ENCODE measurements at regions not wholly inside any gene's neighbourhood (a gene's known extent, or its start where the extent isn't known, plus 50 kb on each side); places are given as distances from the start of the nearest gene placed in this dataset.
"Not testable (repeated sequence)": the region's sequence is repeated elsewhere in the genome, so short reads cannot be mapped to it uniquely, and the experiment has no call there.

DNA sequence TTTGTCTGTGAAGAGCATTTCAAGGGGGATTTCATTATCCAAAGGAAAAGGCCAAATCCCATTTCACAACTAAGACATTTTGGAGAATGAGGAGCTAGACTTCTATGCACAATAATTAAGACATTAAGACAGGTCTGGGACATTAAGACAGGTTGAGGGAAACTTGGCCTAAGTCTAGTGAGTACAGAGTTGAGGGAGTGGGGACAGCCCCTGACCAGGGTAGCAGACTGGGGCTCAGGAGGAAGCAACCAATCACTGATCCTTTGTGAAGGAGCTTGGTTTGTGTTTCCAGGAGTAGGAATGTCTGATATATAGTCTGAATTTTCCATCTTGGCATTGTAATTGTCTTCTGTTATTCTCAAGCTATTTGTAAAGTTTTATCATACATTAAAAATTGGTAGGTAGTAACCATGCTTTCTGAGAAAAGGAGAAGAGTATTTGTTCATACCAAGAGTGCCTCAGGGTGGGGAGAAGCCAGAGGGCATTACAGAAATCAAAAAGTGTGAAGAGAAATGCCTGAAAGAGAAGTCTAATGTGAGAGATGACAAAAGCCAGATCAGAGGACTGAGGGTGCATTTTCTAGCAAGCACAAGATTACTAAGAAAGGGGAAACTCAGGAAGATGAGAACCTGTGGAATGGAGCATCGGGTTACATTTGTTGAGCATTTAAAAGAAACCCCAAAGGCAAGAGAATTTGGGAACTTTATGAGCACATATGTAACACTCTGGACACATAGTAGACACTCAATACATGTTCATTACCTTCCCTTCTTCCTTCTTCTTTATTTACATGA lies 189.3 kb upstream of the PIK3R1 start:
- DNase-seq (ENCODE audit: low read depth) = no peak

DNA sequence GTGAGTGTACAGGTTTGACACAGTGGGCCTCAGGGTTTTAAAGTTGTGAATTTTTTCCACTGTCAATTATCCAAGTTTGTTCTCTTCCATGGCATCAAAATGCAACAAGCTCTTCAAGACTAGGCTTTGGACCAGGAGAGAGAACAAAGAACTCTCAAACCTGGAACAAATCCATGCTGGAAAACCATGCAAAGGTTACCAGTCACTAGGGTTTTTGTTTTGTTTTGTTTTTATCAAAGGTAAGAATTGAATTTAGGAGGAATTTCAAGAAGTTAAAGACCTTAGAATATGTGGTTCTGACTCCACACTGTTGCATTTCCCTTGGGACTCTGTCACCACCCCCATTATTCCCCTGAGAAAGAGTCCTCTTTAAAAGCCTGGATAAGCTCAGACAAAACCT lies 191.1 kb upstream of the PIK3R1 start:
- DNase-seq (ENCODE audit: low read depth) = no peak

DNA sequence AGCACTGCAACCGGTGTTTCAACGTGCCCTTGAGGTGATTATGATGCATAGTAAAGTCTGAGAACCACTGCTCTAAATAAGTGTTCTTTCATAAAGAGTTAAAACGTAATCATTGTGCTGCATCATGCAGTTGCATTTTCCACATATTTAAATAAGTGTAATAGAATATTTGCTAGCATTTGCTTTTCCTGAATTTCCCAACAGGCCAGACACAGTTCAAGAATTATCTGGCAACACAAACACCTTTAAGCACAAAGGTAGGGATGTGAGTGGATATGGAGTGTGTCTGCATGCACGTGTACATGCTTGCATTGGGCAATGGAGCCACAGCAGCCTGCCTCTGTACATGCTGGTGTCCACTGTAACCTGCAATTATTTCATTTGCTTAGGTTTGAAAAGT lies 193.6 kb upstream of the PIK3R1 start:
- DNase-seq (ENCODE audit: low read depth) = no peak

DNA sequence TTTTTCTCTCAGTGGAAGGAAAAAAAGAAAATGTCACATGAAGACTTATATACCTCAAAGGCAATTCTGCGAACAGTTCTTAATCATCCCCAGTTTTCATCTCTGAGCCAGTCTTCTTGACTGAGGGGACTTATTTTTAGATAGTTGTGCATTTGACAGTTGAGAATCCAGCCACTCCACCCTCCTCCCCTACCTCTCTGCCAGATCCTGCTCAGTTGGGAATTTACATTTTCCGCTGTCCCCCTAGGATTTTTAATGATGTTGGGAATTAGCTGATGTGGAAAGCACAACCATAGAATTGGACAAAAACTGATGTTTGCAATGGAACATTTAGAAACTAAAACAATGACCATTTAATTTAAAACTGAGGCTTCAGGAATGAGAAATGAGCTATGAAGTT lies 194.3 kb upstream of the PIK3R1 start:
- DNase-seq (ENCODE audit: low read depth) = no peak

DNA sequence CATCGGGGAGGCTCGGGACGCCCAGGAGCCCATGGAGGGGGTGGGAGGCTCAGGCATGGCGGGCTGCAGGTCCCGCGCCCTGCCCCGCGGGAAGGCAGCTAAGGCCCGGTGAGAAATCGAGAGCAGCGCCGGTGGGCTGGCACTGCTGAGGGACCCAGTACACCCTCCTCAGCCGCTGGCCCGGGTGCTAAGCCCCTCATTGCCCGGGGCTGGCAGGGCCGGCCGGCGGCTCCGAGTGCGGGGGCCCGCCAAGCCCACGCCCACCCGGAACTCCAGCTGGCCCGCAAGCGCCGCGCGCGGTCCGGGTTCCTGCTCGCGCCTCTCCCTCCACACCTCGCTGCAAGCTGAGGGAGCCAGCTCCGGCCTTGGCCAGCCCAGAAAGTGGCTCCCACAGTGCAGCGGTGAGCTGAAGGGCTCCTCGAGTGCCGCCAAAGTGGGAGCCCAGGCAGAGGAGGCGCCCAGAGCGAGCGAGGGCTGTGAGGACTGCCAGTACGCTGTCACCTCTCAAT lies 195.0 kb upstream of the PIK3R1 start:
- DNase-seq (ENCODE audit: low read depth) = not testable (repeated sequence)

DNA sequence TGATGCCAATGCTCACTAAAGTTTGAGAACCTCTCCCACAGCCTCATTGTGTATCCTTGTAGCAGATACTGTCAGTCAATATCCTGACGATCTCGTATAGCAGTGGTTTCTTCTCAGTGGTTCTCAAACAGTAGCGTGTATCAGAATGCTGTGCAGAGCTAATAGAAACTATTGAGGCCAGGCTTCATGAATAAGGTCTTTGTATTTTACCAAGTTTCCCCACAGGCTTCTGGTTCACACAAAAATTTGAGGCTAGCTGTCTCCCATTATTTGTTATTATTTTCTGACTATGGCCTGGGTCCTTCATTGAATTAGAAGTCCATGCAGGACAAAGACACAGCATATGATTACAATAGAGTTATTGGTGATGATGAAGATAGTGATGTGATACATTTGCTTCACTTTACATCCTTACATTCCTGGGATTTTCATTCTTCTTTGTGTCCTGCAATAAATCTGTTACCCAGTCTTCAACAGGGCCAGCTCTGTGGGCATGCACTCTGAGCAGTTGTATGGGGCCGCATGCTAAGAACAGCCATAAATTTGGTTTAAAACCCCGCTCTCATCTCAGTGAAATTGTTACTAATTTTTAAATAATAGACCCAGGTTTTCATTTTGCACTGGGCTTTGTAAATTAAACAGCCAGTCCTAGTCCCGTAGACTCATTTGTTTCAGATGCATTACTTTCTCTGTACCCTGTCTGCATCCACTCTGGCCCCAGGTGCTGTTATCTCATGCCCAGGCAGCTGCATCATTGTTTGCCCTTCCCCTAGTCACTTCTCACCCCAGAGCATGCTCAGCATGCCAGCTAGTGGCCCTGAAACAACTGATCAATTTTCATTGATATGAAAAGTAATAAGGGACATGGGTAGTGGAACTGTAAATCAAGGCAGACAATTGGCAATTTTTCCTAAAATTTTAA lies 199.9 kb upstream of the PIK3R1 start:
- DNase-seq (ENCODE audit: low read depth) = no peak

DNA sequence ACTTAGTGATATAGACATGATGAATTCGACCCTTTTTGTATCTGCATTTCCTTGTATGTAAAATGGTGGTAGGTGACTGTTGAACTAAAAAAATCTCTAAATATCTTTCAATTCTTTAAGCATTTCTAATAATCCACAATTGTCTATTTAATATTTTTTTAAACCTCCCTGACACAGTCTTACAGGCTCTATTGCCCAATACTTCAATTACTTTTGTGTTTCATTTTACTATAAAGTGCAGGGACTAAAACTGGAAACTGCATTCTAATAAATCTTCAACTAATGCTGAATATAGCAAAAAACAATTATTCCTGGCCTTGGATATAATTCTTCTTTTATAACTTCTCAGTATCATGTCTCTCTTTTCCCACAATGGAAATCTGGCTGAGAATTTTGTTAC lies 202.7 kb upstream of the PIK3R1 start:
- DNase-seq (ENCODE audit: low read depth) = no peak

DNA sequence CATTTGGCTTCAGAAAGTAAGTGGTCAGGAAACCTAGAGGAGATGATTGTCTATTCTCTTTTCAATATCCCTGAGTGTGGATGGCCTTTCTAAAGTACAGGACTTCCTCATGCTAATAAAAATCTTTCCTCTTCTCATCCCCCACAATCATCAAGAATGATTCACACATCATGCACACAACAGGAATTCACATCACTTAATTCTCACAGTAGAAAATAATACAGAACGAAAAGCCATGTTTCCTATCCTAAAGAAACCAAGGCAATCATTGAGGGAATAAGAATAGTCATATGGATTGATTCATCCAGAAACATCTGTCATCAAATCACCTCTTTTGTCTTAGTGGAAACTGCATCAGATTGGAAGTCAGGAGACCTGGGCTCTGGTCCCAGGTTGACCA lies 203.1 kb upstream of the PIK3R1 start:
- no peak for DNase-seq (ENCODE audit: low read depth)

DNA sequence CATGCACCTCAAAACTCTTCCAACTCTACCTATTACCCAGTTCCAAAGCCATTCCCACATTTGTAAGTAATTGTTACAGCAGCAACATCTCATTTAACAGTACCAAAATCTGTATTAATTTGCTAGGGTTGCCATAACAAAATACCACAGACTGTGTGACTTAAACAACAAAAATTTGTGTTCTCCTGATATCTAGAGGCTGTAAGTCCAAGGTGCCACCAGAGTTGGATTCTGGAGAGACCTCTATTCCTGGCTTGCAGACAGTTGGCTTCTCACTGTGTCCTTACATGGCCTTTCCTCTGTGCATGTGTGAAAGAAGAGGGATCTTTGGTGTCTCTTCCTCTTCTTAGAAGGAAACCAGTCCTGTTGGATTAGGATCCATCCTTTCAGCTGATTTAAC lies 203.8 kb upstream of the PIK3R1 start:
- DNase-seq (ENCODE audit: low read depth) = no peak

DNA sequence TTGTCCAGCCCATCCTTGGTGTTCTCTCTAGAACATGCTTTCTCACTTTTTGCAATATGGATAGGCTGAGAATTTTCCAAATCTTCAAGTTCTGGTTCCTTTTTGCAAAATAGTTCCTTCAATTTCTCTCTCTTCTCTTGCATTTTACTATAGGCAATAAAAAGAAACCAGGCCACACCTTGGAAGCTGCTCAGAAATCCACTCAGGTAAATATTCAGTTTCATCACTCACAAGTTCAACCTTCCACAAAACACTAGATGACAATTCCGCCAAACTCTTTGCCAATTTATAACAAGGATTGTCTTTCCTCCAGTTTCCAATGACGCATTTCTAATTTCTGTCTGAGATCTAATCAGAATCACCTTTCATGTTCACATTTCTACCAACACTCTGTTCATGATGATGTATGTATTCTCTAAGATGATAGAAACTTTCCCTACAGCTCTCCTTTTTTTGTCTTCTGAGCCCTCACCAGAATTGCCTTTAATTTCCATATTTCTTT lies 204.2 kb upstream of the PIK3R1 start:
- no peak for DNase-seq (ENCODE audit: low read depth)

DNA sequence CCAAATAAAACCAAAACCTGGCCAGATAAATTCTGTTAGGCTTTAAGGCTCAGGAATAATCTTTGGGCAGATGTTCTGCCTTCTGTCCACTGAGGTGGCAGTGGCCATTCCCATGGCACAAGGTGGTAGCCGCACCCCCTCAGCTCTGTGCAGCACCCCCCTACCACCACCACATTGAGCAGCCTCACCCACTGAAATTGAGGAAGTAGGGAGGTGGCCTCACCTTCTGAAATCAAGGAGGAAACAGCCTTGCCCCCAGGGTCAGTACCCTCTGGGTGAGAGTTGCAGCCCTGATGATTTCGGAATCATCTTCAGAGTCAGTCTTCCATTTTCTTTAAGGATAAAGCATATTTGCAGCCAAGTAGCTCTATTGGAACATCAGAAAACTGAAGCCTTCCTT lies 204.8 kb upstream of the PIK3R1 start:
- DNase-seq (ENCODE audit: low read depth) = no peak

DNA sequence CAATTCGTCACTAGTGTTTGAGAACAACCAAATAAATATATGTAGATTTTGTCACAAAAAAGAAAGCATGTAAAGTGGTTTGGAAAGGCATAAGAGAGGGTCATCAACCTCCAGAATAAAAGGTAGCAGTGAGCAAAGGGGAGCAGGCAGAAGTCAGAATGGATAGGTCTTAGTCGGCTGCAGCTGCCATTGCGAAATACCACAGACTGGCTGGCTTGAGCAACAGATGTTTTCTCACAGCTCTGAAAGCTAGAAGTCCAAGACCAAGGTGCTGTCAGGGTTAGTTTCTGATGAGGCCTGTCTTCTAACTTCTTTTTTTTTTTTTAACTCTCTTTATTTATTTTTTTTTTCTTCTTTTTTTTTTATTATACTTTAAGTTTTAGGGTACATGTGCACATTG lies 208.1 kb upstream of the PIK3R1 start:
- DNase-seq (ENCODE audit: low read depth) = peak; percentile 80

DNA sequence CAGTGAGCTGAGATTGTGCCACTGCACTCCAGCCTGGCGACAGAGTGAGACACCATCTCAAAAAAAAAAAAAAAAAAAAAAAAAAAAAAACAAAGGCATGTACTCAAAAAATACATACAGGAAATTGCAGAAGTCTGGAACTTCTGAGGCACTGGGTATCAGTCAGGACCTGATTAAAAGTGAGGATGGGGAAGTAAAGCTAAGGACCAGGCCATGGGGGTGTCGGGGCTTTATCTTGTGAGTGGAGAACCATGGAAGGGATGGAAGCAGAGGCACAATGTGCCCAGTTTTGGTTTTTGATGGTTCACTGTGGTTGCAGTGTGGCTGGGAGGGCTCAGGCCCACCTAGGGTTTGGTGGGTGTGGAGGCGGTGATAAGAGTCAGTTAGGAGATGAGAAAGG lies 212.7 kb upstream of the PIK3R1 start:
- DNase-seq (ENCODE audit: low read depth) = no peak

DNA sequence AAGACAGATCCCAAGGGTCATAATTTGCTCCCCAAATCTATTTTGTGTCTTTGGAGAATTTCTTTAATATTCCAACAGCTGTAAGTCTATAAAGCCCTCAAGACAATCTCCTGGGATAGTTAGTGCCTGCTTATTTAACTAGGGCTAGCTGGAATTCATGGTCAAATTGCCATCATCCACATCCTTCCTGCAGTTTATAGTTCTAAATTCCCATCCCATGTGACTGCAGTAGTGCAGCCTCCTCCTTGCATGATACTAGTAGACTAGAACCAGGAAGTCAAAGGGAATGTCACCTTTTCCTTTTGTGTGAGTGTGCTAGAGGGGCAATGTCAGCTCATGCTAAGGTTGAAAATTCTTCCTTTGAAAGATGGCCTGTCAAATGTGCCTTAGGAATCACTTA lies 214.8 kb upstream of the PIK3R1 start:
- no peak for DNase-seq (ENCODE audit: low read depth)

DNA sequence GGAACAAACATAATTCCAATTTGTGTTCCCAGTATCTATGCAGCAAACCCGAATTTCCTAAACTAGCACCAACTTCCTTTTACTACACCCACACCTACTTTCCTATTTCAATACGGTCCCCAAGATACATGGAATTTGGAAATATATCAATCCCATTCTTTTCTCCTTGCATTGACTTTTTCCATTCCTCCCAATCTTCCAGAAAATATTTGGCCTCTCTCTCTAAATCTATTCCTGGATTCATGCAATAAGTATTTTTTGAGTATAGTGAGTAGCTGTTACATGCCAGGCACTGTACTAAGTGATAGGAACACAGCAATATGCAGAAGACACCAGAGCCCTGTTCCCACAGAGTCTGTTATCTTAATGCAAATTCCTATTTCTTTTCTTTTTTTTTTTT lies 216.2 kb upstream of the PIK3R1 start:
- no peak for DNase-seq (ENCODE audit: low read depth)

DNA sequence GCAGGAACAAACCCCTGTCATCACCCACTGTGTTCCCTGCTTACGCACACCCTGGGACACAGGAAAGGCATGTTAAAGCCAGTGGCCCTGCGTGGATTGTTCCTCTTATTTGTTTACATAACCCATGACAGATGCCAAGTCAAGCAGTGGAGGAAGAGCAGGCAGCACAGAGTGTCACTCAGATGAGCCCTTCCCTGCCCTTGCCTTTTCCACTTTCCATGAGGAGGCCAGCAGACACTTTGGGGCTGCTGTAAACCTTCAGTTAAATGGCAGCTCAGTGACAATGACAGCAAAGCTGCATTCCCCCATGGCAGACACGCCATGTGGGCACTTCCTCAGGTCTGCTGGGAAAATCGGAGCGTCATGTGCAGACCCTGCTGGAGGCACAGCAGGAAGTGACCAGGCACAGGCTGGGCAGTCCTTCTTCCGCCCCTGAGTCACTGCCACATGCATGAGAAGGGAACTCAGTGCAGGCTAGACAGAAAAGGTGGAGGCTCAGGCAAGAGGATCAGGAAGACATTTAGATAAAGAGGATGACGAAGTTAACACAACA lies 216.8 kb upstream of the PIK3R1 start:
- peak; percentile 71 for DNase-seq (ENCODE audit: low read depth)

DNA sequence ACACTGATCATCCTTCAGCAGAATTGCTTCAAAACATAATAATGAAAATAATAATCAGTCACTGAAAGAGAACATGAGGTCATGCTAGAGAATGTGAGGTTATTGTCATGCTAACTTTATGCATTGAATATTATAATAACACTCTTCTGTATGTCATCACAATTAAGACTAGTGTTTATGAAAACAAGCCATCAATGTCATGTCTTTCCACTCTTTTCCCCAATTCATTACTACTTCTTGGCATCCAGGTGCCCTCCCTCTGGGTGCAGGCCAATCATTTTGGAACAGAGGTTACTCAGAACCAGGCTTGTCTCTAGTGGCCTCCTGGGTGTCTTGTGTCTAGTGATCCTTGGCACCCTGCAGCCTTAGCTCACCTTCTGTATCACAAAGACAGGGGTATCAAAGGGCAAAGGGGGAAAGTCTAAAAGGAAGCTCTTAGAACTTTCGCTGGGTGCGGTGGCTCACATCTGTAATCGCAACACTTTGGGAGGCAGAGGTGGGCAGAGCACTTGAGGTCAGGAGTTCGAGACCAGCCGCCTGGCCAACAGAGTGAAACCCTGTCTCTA lies 217.6 kb upstream of the PIK3R1 start:
- DNase-seq (ENCODE audit: low read depth) = no peak

DNA sequence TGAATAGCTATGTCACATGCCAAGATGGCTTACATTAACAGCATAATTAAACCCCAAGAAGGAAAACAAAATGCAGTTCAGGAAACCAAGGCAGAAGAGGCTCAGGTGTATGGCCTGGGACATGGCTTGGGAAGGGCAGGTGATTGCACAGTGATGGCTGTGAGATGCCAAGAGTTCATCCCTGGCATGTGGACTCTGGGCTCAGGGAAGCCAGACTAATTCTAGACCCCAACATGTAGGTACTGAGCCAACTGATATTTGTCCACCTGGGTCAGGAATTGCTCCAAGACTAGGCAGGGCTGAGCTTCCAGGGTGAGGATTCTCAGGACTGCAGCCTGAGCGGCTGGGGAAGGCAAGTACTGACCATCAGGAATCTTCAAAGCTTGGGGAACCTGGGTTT lies 218.4 kb upstream of the PIK3R1 start:
- no peak for DNase-seq (ENCODE audit: low read depth)

DNA sequence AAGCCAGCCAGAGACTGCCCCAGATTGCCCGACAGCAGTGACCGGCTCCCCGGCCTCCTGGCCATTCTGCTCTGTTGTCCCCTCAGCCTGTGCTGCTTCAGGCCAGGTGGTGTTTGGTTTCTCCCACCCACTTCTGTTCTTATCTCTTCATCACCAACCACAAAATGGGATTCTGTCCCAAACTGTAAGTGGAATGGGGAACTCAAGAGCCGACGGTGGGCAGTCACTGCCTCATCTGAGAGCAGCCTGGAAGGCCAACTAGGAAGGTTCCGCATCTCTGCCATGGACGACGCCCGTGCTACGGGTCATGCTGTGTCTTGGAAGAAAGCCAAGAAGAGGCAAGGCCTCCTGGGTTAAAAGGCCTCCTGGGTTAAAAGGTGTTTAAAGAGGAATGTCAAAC lies 219.0 kb upstream of the PIK3R1 start:
- DNase-seq (ENCODE audit: low read depth) = no peak

DNA sequence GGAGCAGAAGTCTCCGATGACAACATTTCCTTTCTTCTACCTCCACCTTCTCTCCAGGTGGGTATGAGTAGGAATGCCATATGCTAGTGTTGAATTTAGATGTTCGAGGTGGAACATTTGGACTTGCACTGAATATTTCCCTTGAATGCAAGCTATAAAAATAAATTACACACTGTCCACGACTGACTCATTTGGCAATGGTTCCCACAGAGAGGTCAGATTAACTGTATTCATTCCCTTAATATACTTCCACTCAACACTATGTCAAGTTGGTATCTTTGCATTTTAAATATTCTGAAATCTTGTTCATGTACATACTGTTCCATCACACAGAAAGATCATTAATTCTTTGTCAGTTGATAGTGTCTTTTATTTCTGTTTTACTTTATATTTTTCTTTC lies 222.6 kb upstream of the PIK3R1 start:
- DNase-seq (ENCODE audit: low read depth) = no peak

DNA sequence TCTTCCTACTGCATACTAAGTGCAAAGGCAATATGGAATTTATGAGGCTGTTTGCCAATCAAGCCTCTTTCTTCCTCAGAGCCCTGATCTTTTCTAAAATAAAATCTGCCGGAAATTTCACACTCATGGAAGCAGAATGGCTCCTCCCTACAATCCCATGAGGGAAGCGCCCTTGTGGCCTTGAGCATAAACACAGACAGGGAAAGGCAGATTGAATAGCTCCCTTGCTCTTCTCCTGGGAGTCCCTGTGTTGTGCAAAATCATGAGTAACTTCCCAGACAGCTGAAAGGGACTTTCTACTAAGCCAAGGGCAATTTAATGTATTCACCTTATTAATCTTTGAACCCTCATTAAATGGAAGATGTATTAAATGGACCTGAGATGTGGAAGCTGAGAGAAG lies 226.1 kb upstream of the PIK3R1 start:
- DNase-seq (ENCODE audit: low read depth) = no peak

DNA sequence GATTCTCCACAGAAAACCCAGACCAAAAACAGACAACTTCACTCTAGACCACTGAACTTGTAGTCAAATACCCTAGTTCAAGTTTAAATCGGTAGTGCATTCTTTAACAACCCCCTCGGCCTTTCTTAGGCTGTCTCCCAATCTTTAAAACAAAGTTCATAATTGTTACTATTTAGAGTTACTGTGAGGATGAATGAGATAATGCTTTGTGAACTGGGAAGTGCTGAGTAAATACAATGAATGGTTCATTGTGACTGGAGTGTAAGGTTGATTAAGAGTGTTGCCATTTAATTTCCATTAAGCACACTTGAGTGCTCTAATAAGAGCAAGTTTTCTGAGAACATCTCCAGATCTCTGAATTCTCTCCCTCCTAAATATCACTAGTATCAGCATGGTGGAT lies 228.8 kb upstream of the PIK3R1 start:
- DNase-seq (ENCODE audit: low read depth) = no peak
